GM19193 (cell line): ENCODE measurements at regions not wholly inside any gene's neighbourhood (a gene's known extent, or its start where the extent isn't known, plus 50 kb on each side); places are given as distances from the start of the nearest gene placed in this dataset.

Source experiments
- POLR2A ChIP-seq: IDR thresholded peaks from 4 replicates; pipeline ENCODE4 v1.6.1; 2011; ENCODE audit not compliant: insufficient read depth, insufficient read length; ENCODE audit errors: extremely low read depth

- TF ChIP-seq POLR2A = no peak
Observed at GRCh38 chr6:27579973-27580372, 107.1 kb upstream of the ZNF184 start.

- TF ChIP-seq POLR2A = no peak
Observed at GRCh38 chr6:27577922-27578321, 105.0 kb upstream of the ZNF184 start.

DNA sequence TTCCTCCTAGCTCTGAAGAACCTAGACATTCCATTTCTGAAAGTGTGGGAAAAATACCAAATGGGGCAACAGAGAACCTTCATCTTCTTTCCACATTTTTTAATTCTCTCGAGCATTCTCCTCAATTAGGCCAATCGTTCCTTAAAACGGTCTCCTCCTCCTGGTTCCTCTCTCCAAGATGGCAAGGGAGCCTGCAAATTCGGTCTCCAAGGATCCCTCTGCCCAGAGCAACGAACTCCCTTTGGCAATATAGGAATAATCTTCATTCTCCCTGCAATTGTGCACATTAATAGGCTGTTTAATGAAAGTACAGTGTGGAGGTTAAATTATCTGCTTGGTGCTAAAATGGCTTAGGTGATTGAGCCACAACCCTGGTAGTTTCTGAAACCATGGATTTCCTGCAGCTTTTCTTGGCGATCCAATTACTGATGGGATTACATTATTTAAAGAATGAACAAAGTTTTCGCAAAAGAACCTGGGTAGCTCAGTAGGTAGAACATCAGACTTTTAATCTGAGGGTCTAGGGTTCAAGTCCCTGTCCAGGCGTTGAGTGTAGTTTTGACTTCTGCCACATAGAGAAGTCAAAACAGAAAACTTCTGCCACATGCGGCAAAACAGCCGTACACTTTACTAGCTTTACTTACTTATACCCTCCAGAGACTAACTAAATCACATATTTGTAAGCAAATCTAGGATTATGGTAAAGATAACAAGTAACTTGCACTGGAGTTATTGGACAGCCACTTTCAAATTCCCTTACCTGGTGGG lies 102.9 kb upstream of the ZNF184 start:
- no peak for TF ChIP-seq POLR2A

DNA sequence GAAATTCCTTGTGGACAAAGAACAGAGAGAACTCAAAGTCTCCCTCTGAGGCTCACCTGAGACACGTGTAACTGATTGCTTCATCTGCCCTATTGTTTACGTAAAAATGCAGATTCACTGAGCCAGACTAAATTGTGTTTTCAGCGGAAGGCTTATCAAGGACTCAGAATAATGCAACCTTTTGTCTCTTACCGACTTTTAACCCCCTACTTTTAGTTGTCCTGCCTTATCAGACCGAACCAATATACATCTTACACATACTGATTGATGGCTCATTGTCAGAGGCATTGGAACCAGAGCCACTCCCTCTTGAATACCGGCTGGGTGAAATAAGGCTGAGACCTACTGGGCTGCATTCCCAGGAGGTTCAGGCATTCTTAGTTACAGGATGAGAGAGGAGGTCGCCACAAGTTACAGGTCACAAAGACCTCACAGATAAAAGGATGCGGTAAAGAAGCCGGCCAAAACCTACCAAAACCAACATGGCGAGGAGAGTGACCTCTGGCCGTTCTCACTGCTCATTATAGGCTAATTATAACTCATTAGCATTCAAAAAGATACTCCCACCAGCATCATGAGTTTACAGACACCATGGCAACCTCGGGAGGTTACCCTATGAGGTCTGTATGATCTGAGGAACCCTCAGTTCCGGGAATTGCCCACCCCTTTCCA lies 95.5 kb upstream of the ZNF184 start:
- TF ChIP-seq POLR2A = no peak

- no peak for TF ChIP-seq POLR2A
Observed at GRCh38 chr6:27565839-27566779, 93.2 kb upstream of the ZNF184 start.

- no peak for TF ChIP-seq POLR2A
Observed at GRCh38 chr6:27562027-27562410, 89.1 kb upstream of the ZNF184 start.

GRCh38 chr6:27558028-27558724 lies 85.3 kb upstream of the ZNF184 start:
- no peak for TF ChIP-seq POLR2A

DNA sequence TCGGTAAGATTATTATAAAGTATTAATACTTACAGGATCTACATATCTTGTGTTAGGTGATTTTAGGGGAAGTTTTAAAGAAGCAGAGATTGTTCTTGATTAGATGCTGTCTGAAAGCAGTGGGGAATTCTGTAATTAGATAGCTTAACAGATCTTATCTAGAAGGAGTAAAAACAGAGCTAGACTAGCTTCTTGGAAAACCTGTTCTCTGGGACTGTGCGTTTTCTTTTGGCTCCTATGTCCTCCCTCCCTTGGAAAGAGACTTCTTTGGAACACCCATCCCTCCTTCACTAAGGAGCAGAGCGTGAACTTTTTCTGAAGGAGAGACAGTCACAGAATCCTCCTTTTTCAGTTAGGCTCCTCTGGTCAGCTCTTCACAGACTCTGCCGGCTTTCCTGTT lies 83.5 kb upstream of the ZNF184 start:
- TF ChIP-seq POLR2A = no peak

DNA sequence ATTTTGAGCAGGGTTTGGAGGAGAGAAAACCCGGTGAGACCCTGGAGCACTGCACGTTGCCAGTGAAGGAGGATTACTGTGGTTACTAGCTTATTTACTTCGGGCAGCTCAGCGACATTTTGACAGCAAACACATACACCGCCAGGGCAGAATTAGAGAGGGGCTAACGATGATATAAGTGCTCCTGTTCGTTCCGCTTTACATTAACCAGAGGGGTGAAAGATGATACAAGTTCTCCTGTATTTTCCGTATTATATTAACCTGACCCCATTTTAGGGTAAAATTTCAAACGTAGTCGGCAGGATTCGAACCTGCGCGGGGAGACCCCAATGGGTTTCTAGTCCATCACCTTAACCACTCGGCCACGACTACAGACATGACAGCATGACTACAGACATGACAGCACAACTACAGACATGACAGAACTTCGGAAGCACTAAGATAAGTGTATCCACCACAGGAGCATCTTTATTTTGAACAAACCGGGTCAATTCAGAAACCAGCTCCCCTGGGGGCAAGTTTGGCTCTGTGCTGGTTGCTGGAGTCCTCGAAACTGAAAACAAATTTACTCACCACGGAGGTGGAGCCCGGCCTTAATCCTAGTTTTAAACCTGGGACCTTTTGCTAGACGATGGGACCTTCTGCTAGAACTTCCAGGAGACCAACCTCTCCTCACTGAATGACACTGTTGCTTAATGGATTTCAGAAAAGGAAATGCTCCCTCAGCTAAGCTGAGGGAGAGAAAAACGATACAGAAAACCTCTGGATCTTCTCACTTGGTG lies 80.4 kb upstream of the ZNF184 start:
- TF ChIP-seq POLR2A = no peak

DNA sequence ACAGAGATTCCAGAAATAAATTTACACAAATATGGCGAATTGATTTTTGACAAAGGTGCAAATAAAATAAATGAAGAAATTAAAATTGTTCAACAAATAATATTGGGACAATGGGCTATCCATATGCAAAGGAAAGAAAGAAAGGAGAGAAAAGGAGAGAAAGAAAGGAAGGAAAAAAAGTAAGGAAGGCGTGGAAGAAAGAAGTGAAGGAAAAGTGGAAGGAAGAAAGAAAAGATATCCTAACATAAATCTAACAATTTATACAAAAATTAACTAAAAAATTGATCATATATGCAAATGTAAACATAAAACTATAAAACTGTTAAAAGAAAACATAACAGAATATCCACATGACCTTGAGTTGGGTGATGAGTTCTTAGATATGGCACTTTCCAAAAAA lies 78.7 kb upstream of the ZNF184 start:
- TF ChIP-seq POLR2A = no peak

GRCh38 chr6:27550692-27551091 lies 77.8 kb upstream of the ZNF184 start:
- no peak for TF ChIP-seq POLR2A

DNA sequence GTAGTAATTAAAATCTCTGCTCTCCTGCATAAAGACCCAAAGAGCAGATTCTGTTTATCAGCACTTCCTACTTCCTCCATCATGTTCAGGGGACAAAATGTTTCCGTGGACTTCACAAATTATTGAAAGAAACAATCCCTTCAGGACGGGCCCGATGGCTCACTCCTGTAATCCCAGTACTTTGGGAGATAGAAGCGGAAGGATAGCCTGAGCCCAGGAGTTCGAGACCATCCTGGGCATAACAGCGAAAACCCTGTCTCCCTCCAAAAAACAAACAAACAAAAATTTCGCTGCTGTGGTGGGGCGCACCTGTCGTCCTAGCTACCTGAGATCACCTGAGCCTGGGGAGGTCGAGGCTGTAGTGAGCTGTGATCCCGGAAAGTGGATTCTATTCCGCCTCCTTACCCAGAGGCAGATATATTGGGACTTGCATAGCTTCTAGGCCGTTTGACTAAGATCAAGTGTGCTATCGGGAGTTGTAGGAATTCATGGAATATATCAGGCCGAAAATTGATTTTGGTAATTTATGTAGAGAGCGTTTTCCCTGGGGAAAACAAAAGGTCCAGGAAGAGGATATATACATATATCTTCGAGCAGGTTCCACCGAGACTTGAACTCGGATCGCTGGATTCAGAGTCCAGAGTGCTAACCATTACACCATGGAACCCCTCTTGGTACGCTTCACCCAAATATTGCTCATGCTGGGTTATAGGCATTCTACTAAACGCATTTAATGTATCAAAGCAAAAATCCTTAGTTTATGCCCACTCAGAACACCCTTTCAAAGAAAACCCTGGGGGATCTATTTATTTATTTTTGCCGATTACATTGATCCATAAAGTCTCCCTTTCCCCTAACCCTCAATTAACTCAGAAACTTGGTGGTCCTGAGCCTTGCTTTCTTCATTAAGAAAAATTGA lies 74.5 kb upstream of the ZNF184 start:
- TF ChIP-seq POLR2A = no peak

DNA sequence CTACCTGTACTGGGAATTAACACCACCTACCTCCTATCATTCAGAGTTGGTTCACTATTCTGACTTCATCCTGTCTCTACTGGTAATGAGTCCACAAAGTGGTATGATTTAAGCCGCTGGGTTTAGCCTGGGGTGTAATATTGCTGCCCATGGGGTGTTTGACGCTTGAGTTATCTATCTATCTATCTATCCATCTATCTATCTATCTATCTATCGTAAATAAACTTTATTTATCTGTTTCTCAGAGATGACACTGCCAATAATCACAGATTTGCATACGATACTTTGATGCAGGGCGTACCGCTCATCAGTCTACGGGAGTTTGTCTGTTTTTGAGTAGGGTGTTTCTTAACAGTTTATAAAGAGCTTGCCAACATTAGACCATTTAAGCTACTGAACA lies 73.6 kb upstream of the ZNF184 start:
- no peak for TF ChIP-seq POLR2A
